ENCODE measurements at regions not wholly inside any gene's neighbourhood (a gene's known extent, or its start where the extent isn't known, plus 50 kb on each side); places are given as distances from the start of the nearest gene placed in this dataset.

DNA sequence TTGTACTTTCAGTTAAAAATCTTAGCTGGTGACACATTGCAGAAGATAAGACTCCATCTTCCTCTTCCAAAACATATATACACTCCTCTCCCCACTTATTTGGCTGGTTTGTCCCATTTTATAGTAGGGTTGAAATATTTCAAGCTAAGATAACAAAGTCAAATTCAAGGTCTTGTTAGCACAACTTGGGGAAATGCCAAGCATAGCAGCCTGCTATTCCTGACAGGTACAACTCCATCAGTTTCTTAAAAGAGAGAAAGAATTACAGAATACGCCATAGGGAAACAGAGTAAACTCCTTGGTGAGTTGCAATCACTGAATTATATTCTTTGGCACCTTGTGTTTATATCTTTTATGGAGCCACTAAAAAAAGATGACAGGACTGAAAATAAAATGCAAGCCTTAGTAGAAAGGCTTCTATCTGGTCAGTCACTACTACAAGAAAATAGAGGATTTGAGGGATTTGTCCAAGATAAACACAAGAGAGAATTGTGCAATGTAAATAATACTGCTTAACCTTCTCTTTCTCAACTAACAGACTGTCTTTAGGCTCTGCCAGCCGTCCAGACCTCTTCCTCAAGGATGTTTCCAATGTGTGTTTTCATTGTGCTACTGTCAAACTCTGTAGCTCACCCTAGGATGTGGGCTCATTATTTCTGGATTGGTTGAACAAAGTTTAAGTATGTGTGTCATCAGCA is 170.3 kb downstream of the VEGFC start:
- ChIA-PET POLR2A (no interaction called here), RAD21 (ENCODE audit: low non-redundant PET in 1 of 2, low total read pairs in 2 of 2, uncharacterized antibody in 2 of 2, unreplicated experiment in 2 of 2) (no interaction called here), CTCF (no interaction called here)
- TF ChIP-seq EZH2 (IDR thresholded peaks at IDR 0.05) = no peak
- TF ChIP-seq, protein P1, sequence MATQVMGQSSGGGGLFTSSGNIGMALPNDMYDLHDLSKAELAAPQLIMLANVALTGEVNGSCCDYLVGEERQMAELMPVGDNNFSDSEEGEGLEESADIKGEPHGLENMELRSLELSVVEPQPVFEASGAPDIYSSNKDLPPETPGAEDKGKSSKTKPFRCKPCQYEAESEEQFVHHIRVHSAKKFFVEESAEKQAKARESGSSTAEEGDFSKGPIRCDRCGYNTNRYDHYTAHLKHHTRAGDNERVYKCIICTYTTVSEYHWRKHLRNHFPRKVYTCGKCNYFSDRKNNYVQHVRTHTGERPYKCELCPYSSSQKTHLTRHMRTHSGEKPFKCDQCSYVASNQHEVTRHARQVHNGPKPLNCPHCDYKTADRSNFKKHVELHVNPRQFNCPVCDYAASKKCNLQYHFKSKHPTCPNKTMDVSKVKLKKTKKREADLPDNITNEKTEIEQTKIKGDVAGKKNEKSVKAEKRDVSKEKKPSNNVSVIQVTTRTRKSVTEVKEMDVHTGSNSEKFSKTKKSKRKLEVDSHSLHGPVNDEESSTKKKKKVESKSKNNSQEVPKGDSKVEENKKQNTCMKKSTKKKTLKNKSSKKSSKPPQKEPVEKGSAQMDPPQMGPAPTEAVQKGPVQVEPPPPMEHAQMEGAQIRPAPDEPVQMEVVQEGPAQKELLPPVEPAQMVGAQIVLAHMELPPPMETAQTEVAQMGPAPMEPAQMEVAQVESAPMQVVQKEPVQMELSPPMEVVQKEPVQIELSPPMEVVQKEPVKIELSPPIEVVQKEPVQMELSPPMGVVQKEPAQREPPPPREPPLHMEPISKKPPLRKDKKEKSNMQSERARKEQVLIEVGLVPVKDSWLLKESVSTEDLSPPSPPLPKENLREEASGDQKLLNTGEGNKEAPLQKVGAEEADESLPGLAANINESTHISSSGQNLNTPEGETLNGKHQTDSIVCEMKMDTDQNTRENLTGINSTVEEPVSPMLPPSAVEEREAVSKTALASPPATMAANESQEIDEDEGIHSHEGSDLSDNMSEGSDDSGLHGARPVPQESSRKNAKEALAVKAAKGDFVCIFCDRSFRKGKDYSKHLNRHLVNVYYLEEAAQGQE (IDR thresholded peaks at IDR 0.05; ENCODE audit: low read depth) = no peak
- no peak for TF ChIP-seq ZNF274 (IDR thresholded peaks at IDR 0.05; ENCODE audit: low read depth, low read length)
- no peak for TF ChIP-seq EZH2phosphoT487 (IDR thresholded peaks at IDR 0.05; ENCODE audit: borderline replicate concordance)
- TF ChIP-seq JUND (IDR thresholded peaks at IDR 0.05) = no peak
- TF ChIP-seq ELF1 (IDR thresholded peaks at IDR 0.05; ENCODE audit: borderline replicate concordance, low read depth) = no peak
- TF ChIP-seq YY1 (IDR thresholded peaks at IDR 0.05; ENCODE audit: extremely low read depth, insufficient replicate concordance, low read depth, low read length) = no peak
- TF ChIP-seq POLR2AphosphoS5 (IDR thresholded peaks at IDR 0.05; ENCODE audit: low read depth, low read length) = no peak
- TF ChIP-seq ZBTB33 (IDR thresholded peaks at IDR 0.05; ENCODE audit: extremely low read depth, insufficient replicate concordance, low read length) = no peak
- TF ChIP-seq CBX3 (IDR thresholded peaks at IDR 0.05; ENCODE audit: low read depth) = no peak
- TF ChIP-seq ZFX (IDR thresholded peaks at IDR 0.05) = no peak
- TF ChIP-seq TCF7L2 (IDR thresholded peaks at IDR 0.05; ENCODE audit: borderline replicate concordance, extremely low read depth, insufficient read depth, insufficient read length) = no peak
- TF ChIP-seq SP1 (IDR thresholded peaks at IDR 0.05; ENCODE audit: low read depth) = no peak
- TF ChIP-seq CEBPB (IDR thresholded peaks at IDR 0.05; ENCODE audit: low read depth) = no peak
- no peak for TF ChIP-seq RAD21 (IDR thresholded peaks at IDR 0.05; ENCODE audit: low read depth)
- TF ChIP-seq SRF (IDR thresholded peaks at IDR 0.05; ENCODE audit: low read depth) = no peak
- TF ChIP-seq, protein P2, sequence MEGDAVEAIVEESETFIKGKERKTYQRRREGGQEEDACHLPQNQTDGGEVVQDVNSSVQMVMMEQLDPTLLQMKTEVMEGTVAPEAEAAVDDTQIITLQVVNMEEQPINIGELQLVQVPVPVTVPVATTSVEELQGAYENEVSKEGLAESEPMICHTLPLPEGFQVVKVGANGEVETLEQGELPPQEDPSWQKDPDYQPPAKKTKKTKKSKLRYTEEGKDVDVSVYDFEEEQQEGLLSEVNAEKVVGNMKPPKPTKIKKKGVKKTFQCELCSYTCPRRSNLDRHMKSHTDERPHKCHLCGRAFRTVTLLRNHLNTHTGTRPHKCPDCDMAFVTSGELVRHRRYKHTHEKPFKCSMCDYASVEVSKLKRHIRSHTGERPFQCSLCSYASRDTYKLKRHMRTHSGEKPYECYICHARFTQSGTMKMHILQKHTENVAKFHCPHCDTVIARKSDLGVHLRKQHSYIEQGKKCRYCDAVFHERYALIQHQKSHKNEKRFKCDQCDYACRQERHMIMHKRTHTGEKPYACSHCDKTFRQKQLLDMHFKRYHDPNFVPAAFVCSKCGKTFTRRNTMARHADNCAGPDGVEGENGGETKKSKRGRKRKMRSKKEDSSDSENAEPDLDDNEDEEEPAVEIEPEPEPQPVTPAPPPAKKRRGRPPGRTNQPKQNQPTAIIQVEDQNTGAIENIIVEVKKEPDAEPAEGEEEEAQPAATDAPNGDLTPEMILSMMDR (IDR thresholded peaks at IDR 0.05 in 2 of 3, conservative IDR thresholded peaks at IDR 0.05 in 1 of 3; ENCODE audit: borderline replicate concordance in 1 of 3, insufficient read depth in 1 of 3, low read depth in 2 of 3, low read length in 2 of 3) = no peak
- Histone ChIP-seq H3K9ac (ENCODE audit: low read length) (no peak overlapping the region), H3K4me2 (ENCODE audit: low read length) (no peak overlapping the region), H3K36me3 (ENCODE audit: control insufficient read depth in 1 of 2, insufficient read depth in 2 of 2, low read length in 2 of 2) (no peaks in the 10 kb centered on the region), H3K4me1 (ENCODE audit: control insufficient read depth in 1 of 2, insufficient read depth in 2 of 2, low read length in 2 of 2) (no peaks in the 10 kb centered on the region), H3K4me3 (replicated peaks in 1 of 2; ENCODE audit: low read depth in 1 of 2, low read length in 2 of 2) (no peak overlapping the region), H2AFZ (ENCODE audit: low read depth, low read length, poor library complexity, severe bottlenecking) (no peak overlapping the region), H3K27ac (ENCODE audit: low read depth, low read length) (no peak overlapping the region), H3K27me3 (ENCODE audit: insufficient read depth, low read length) (no peaks in the 10 kb centered on the region), H4K20me1 (ENCODE audit: insufficient read depth) (no peaks in the 10 kb centered on the region), H3K9me3 (ENCODE audit: control insufficient read depth in 1 of 2, insufficient read depth in 1 of 2, low read depth in 1 of 2, low read length in 2 of 2) (no peaks in the 10 kb centered on the region), H3K79me2 (ENCODE audit: insufficient read depth, low read length) (no peaks in the 10 kb centered on the region), H3K9me2 (ENCODE audit: insufficient read depth) (no peaks in the 10 kb centered on the region)
- intact Hi-C loops (cut with micrococcal nuclease) = no loop called here
- BruUV-seq (replicated peaks) = no TSS peak
- DNase-seq (ENCODE audit: low read depth, low spot score) = no peak
- ATAC-seq = no peak
